ENCODE measurements at regions not wholly inside any gene's neighbourhood (a gene's known extent, or its start where the extent isn't known, plus 50 kb on each side); places are given as distances from the start of the nearest gene placed in this dataset.

DNA sequence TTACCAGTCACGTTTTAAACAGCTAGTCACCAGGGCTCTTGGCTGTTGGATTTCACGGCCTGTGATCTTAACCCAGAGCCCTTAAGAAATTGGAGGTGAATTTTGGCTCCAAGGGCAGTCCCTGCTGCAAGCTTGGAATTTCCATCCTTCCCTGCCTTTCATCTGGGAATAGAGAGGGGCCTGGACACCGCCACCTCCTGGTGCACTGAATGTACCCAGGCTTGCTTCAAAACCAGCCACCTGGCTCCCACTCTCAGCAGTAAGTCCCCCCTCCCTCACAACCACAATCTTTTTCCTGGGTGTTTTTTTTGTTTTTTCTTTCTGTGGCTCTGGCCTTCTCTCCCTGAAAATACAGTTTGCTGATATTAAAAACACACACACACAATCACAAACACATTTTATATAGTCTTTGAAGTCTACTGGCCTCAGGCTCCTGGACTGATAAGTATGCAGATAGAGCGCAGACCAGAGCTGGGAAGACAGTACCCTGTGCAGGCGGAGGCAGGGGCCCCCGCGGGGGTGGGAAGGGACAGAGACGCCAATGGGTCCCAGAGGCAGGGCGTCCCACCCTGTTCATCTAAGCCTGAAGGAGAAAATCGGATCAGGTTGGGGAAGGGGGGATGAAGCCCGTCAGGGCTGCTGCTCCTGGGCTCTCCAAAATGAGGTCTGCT lies 65.8 kb upstream of the IGSF21 start:
- 54 to 57% methylated on average over 11 of the region's 11 CpGs for WGBS, 2 donors
- no peak for DNase-seq (ENCODE audit: low spot score in 2 of 2)

GRCh38 chr1:18043871-18044270 lies 63.7 kb upstream of the IGSF21 start:
- H3K4me3 ChIP-seq, result no peak overlapping the region

More for the DNA sequence above, 65.8 kb upstream of the IGSF21 start:
- H3K4me1 ChIP-seq, result no peaks in the 10 kb centered on the region
- H3K27ac ChIP-seq, result no peak overlapping the region
- TF ChIP-seq, protein P1, sequence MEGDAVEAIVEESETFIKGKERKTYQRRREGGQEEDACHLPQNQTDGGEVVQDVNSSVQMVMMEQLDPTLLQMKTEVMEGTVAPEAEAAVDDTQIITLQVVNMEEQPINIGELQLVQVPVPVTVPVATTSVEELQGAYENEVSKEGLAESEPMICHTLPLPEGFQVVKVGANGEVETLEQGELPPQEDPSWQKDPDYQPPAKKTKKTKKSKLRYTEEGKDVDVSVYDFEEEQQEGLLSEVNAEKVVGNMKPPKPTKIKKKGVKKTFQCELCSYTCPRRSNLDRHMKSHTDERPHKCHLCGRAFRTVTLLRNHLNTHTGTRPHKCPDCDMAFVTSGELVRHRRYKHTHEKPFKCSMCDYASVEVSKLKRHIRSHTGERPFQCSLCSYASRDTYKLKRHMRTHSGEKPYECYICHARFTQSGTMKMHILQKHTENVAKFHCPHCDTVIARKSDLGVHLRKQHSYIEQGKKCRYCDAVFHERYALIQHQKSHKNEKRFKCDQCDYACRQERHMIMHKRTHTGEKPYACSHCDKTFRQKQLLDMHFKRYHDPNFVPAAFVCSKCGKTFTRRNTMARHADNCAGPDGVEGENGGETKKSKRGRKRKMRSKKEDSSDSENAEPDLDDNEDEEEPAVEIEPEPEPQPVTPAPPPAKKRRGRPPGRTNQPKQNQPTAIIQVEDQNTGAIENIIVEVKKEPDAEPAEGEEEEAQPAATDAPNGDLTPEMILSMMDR (IDR thresholded peaks at IDR 0.05), result no peak
- TF ChIP-seq EP300 (IDR thresholded peaks at IDR 0.05), result no peak
- TF ChIP-seq POLR2A (IDR thresholded peaks at IDR 0.05), result no peak
- H3K4me3 ChIP-seq, result no peak overlapping the region
- no peaks in the 10 kb centered on the region for H3K36me3 ChIP-seq
- H3K9me3 ChIP-seq, result no peaks in the 10 kb centered on the region
- H3K27me3 ChIP-seq, result peaks cover 0 to 6% of the 10 kb centered on the region in 2 donors

DNA sequence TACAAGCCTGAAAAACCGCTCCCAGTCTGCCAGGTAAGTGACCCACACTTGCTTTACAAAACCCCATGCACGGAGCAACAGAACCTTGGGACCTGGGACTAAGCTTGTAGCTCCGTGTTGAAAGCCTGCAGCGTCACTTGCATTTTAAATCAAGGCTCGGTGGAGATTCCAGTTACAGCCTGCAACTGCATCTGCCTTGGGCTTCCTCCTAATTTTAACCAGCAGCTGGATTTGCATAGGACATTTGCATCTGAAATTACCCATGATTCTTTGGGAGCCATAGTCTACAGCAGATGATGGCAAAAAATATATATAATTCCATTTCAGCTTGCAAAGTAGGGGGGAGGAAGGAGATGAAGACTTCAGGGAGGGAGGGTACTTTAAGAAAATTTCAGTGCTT lies 62.4 kb upstream of the IGSF21 start:
- Histone ChIP-seq H3K4me1 (no peaks in the 10 kb centered on the region), H3K36me3 (no peaks in the 10 kb centered on the region), H3K4me3 (no peak overlapping the region), H3K27ac (no peak overlapping the region), H3K9me3 (no peaks in the 10 kb centered on the region), H3K27me3 (peaks cover 0 to 6% of the 10 kb centered on the region in 2 donors)
- no peak for DNase-seq (ENCODE audit: low spot score in 2 of 2)
- TF ChIP-seq EP300 (IDR thresholded peaks at IDR 0.05), result no peak
- TF ChIP-seq, protein P1 (IDR thresholded peaks at IDR 0.05), result no peak
- 43 to 54% methylated on average over 5 of the region's 5 CpGs for WGBS, 2 donors

More at GRCh38 chr1:18043871-18044270, 63.7 kb upstream of the IGSF21 start:
- WGBS, 2 donors, result 67 to 84% methylated on average over 2 of the region's 2 CpGs
- TF ChIP-seq EP300 (IDR thresholded peaks at IDR 0.05) (no peak), POLR2A (IDR thresholded peaks at IDR 0.05) (no peak)
- TF ChIP-seq, protein P1 (IDR thresholded peaks at IDR 0.05), result no peak
- no peak for DNase-seq (ENCODE audit: low spot score in 2 of 2)
- Histone ChIP-seq H3K27ac (no peak overlapping the region), H3K36me3 (no peaks in the 10 kb centered on the region), H3K4me1 (no peaks in the 10 kb centered on the region), H3K27me3 (peaks cover 0 to 6% of the 10 kb centered on the region in 2 donors), H3K9me3 (no peaks in the 10 kb centered on the region)

DNA sequence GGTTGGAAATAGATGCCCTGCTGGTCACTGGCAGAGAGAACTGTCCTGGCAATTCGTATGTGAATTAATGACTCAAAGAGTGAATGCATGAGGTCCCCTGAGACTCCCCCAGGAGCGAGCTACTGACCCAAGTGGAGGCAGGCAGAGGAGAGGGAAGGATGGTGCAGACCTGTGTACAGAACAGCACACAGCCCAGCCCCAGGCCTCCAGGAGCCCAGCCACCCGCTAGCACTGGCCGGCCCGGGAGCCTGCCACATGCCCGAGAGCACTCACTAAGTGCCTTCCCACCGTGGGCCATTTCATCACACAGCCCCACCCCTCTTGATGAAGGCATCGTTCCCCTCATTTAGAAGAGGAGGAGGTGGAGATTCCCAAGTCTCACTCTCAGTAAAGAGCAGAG lies 62.0 kb upstream of the IGSF21 start:
- Histone ChIP-seq H3K4me3 (no peak overlapping the region), H3K9me3 (no peaks in the 10 kb centered on the region), H3K36me3 (no peaks in the 10 kb centered on the region), H3K4me1 (no peaks in the 10 kb centered on the region), H3K27me3 (peaks cover 0 to 6% of the 10 kb centered on the region in 2 donors), H3K27ac (no peak overlapping the region)
- TF ChIP-seq POLR2A (IDR thresholded peaks at IDR 0.05), result no peak
- no peak for TF ChIP-seq EP300 (IDR thresholded peaks at IDR 0.05)
- TF ChIP-seq, protein P1 (IDR thresholded peaks at IDR 0.05), result no peak
- WGBS, 2 donors, result 43 to 49% methylated on average over 8 of the region's 8 CpGs
- no peak for DNase-seq (ENCODE audit: low spot score in 2 of 2)

GRCh38 chr1:18047122-18047521 lies 60.5 kb upstream of the IGSF21 start:
- H3K27me3 ChIP-seq, result peaks cover 0 to 6% of the 10 kb centered on the region in 2 donors
- no peak for TF ChIP-seq POLR2A (IDR thresholded peaks at IDR 0.05)
- TF ChIP-seq, protein P1 (IDR thresholded peaks at IDR 0.05), result no peak
- TF ChIP-seq EP300 (IDR thresholded peaks at IDR 0.05), result no peak
- no peaks in the 10 kb centered on the region for H3K36me3 ChIP-seq

More at GRCh38 chr1:18047122-18047521, 60.5 kb upstream of the IGSF21 start:
- H3K27ac ChIP-seq, result no peak overlapping the region
- WGBS, 2 donors, result 92 to 96% methylated on average over 3 of the region's 3 CpGs
- H3K9me3 ChIP-seq, result no peaks in the 10 kb centered on the region
- H3K4me1 ChIP-seq, result no peaks in the 10 kb centered on the region
- H3K4me3 ChIP-seq, result no peak overlapping the region
- DNase-seq (ENCODE audit: low spot score in 2 of 2), result no peak

All from tibial nerve (tissue), 4 donors.